Upper lobe of right lung (tissue), 1 donor: ENCODE measurements at regions not wholly inside any gene's neighbourhood (a gene's known extent, or its start where the extent isn't known, plus 50 kb on each side); places are given as distances from the start of the nearest gene placed in this dataset.

Source experiments
- ATAC-seq: fragments of 200-7000 bp; cut with Tn5 transposase; one replicate; pipeline ENCODE4 v1.9.1; 2020; ENCODE audit warnings: mild to moderate bottlenecking, moderate library complexity
- DNase-seq: peaks from one replicate; pipeline ENCODE4 v3.0.0-alpha.2; 2020
- H3K27ac ChIP-seq: fragments of 200-600 bp; one replicate; pipeline ENCODE4 v1.8.0; 2022
- H3K27me3 ChIP-seq: fragments of 200-600 bp; one replicate; pipeline ENCODE4 v1.8.0; 2022; ENCODE audit warnings: mild to moderate bottlenecking
- H3K36me3 ChIP-seq: fragments of 200-600 bp; one replicate; pipeline ENCODE4 v1.8.0; 2022
- H3K4me1 ChIP-seq: fragments of 200-600 bp; one replicate; pipeline ENCODE4 v1.8.0; 2022
- H3K4me3 ChIP-seq: fragments of 200-600 bp; one replicate; pipeline ENCODE4 v1.8.0; 2022; ENCODE audit warnings: mild to moderate bottlenecking
- H3K9me3 ChIP-seq: fragments of 200-600 bp; one replicate; pipeline ENCODE4 v1.8.0; 2022
- CTCF ChIP-seq: fragments of 200-600 bp; IDR thresholded peaks from one replicate; pipeline ENCODE4 v1.8.0; 2022; ENCODE audit warnings: antibody characterized with exemption
- intact Hi-C: fragments of 100-400 bp; cut with DNase I; formaldehyde crosslinking; loops from one replicate; pipeline ENCODE4 v1.11.0; 2022
- donor health status: DM: no; HTN: yes; CAD: no; lungs with severe emphysema.

GRCh38 chr6:74631564-74631963, 574.3 kb downstream of the COL12A1 start:
- intact Hi-C loops: no loop called here
- Histone ChIP-seq H3K9me3 (no peaks in the 10 kb centered on the region), H3K27ac (no peak overlapping the region), H3K4me3 (no peak overlapping the region), H3K4me1 (no peaks in the 10 kb centered on the region), H3K27me3 (no peaks in the 10 kb centered on the region), H3K36me3 (no peaks in the 10 kb centered on the region)
- ATAC-seq: no peak
- TF ChIP-seq CTCF: no peak
- DNase-seq: no peak

- no peaks in the 10 kb centered on the region for H3K27me3 ChIP-seq
- H3K36me3 ChIP-seq: no peaks in the 10 kb centered on the region
- intact Hi-C loops: no loop called here
- no peaks in the 10 kb centered on the region for H3K9me3 ChIP-seq
- no peak overlapping the region for H3K27ac ChIP-seq
- H3K4me1 ChIP-seq: no peaks in the 10 kb centered on the region
- no peak for TF ChIP-seq CTCF
- no peak overlapping the region for H3K4me3 ChIP-seq
- ATAC-seq (no peak), DNase-seq (no peak)
These were observed 579.6 kb downstream of the COL12A1 start for GRCh38 chr6:74626288-74626687.

GRCh38 chr6:74623027-74623426, 582.8 kb downstream of the COL12A1 start:
- DNase-seq: no peak
- ATAC-seq: no peak
- no peak for TF ChIP-seq CTCF

GRCh38 chr6:74611220-74611619, 594.6 kb downstream of the COL12A1 start:
- ATAC-seq: no peak
- no peaks in the 10 kb centered on the region for H3K4me1 ChIP-seq
- intact Hi-C loops: no loop called here

More at GRCh38 chr6:74623027-74623426, 582.8 kb downstream of the COL12A1 start:
- Histone ChIP-seq H3K27me3 (no peaks in the 10 kb centered on the region), H3K4me1 (no peaks in the 10 kb centered on the region), H3K27ac (no peak overlapping the region), H3K4me3 (no peak overlapping the region), H3K36me3 (no peaks in the 10 kb centered on the region), H3K9me3 (no peaks in the 10 kb centered on the region)
- intact Hi-C loops: no loop called here

GRCh38 chr6:74610352-74610751, 595.5 kb downstream of the COL12A1 start:
- H3K27me3 ChIP-seq: no peaks in the 10 kb centered on the region
- no peaks in the 10 kb centered on the region for H3K36me3 ChIP-seq
- intact Hi-C loops: no loop called here
- H3K9me3 ChIP-seq: no peaks in the 10 kb centered on the region
- no peak for TF ChIP-seq CTCF
- H3K4me3 ChIP-seq: no peak overlapping the region
- H3K27ac ChIP-seq: no peak overlapping the region
- ATAC-seq: no peak
- DNase-seq: no peak
- H3K4me1 ChIP-seq: no peaks in the 10 kb centered on the region

More at GRCh38 chr6:74611220-74611619, 594.6 kb downstream of the COL12A1 start:
- Histone ChIP-seq H3K4me3 (no peak overlapping the region), H3K27ac (no peak overlapping the region), H3K27me3 (no peaks in the 10 kb centered on the region), H3K36me3 (no peaks in the 10 kb centered on the region), H3K9me3 (no peaks in the 10 kb centered on the region)
- no peak for TF ChIP-seq CTCF
- DNase-seq: no peak

- no peak for TF ChIP-seq CTCF
- no peaks in the 10 kb centered on the region for H3K36me3 ChIP-seq
- ATAC-seq: no peak
- H3K4me3 ChIP-seq: no peak overlapping the region
- no peaks in the 10 kb centered on the region for H3K9me3 ChIP-seq
- H3K27ac ChIP-seq: no peak overlapping the region
- intact Hi-C loops: no loop called here
- DNase-seq: no peak
- H3K27me3 ChIP-seq: no peaks in the 10 kb centered on the region
- H3K4me1 ChIP-seq: no peaks in the 10 kb centered on the region
These were observed 596.0 kb downstream of the COL12A1 start for GRCh38 chr6:74609871-74610270.
